ENCODE measurements at regions not wholly inside any gene's neighbourhood (a gene's known extent, or its start where the extent isn't known, plus 50 kb on each side); places are given as distances from the start of the nearest gene placed in this dataset.
"Not testable (repeated sequence)": the region's sequence is repeated elsewhere in the genome, so short reads cannot be mapped to it uniquely, and the experiment has no call there.

GRCh38 chr2:168300460-168300859, 53.1 kb upstream of the STK39 start:
- DNase-seq (ENCODE audit: low spot score) = no peak

- DNase-seq (ENCODE audit: low spot score) = no peak
Observed at GRCh38 chr2:168304024-168304681, 56.8 kb upstream of the STK39 start.

- DNase-seq (ENCODE audit: low spot score) = no peak
Observed at GRCh38 chr2:168307379-168307778, 60.0 kb upstream of the STK39 start.

- no peak for DNase-seq (ENCODE audit: low spot score)
Observed at GRCh38 chr2:168310580-168310979, 63.2 kb upstream of the STK39 start.

GRCh38 chr2:168311261-168311910, 64.0 kb upstream of the STK39 start:
- no peak for DNase-seq (ENCODE audit: low spot score)

DNA sequence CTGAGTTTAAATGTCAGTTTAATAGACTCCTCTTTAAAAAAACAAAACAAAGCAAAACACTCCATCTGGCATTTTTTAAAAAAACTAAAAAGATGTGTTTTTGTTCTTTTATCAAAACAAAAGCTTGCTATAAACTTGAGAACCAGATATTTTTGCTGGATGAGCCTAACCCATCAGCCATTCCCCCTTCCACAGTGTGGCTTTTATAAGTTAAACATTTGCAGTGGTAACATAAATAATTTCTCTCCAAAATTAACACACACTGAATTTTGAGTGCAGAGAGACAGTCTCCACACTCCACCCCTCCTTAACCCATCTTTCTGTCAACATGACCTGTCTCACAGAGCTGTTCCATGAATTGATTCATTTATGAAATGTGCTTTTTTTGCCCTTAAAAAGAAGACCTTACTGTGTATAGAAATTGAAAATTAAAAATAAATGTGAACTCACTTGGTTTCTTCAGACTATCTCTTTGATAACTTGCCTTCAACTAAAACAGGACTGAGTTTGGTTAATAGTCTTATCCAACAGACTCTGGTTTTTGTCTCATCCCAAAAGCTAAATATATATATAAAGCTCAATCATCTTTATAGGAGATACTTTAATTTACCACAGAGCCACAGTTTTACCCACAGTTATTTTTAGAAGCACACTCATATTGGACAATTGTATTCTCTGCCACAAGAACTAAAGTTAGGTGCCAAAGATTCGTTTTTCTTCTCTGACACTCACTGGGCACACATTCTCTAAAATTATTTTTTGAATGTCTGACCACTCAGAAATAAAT, 64.8 kb upstream of the STK39 start:
- no peak for DNase-seq (ENCODE audit: low spot score)

- DNase-seq (ENCODE audit: low spot score) = no peak
Observed at GRCh38 chr2:168314236-168314635, 66.8 kb upstream of the STK39 start.

DNA sequence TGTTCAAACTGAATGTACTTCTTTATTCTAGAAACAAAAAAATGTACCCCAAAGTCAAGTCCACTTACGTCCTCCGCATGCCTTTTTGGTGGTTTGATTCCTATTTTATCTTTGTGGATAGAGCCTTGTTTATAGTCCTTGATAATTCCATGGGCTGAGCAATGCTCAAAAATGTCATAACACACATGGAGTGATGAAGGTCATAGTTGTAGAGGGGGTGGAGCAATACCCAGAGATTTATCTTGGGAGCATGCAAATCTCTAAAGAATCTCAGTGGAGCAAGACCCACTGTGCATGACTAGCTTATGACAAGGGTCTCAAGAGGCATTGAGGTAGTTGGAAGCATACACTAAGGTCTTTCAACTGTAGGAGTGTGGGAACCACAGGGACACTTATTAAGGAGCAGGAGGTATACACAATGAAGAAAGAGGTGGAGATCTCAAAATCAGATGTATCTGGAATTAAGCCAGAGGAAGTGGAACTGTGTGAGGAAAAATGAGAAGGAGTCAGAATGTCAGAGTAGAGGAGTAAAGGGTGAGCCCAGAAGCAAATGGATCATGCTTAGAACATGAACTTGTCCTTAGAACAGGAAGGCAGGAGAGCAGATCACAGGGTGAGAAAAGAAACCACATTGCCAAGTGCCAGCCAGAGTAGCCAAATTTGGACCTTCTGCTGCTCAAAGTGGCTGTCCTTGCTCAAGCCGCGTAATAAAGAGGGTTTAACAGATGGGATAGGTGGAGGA, 68.1 kb upstream of the STK39 start:
- no peak for DNase-seq (ENCODE audit: low spot score)

GRCh38 chr2:168316073-168316440, 68.7 kb upstream of the STK39 start:
- no peak for DNase-seq (ENCODE audit: low spot score)

DNA sequence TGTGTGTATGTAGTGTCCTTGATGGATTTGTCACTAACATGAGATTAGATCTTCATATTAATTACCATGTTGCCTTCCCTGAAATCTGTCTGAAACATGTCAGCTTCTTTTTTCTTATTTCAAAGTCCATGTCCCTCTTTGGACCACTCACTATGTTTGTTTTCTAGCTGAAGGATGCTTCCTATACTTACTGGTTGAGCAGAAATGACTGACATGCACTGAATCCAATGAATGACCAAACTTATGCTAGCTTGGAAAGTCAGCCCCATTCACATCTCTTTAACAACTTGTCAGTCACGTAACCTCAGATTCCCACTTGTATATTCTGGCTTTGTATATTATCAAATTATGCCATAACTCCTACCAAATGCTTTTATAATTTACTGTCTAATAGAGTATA, 69.9 kb upstream of the STK39 start:
- DNase-seq (ENCODE audit: low spot score) = no peak

DNA sequence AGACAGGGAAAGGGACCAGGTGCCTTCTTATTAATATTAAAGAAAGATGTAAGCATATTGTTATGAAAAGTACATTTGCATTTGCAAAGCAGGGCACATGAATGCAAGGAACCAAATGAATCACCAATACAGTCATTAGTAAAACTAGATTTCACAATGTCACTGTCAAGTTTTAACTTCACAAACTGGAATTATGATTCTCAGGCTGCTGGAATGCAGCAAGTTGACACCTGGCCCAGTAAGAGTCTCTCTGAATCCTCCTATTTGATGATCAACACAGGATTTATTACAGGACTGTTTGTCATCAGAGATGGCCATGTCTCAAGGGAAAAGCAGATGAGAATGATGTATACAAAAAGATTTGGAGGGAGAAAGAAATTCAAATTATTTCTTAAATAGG, 72.9 kb upstream of the STK39 start:
- no peak for DNase-seq (ENCODE audit: low spot score)

- DNase-seq (ENCODE audit: low spot score) = no peak
Observed at GRCh38 chr2:168322325-168323007, 75.1 kb upstream of the STK39 start.

DNA sequence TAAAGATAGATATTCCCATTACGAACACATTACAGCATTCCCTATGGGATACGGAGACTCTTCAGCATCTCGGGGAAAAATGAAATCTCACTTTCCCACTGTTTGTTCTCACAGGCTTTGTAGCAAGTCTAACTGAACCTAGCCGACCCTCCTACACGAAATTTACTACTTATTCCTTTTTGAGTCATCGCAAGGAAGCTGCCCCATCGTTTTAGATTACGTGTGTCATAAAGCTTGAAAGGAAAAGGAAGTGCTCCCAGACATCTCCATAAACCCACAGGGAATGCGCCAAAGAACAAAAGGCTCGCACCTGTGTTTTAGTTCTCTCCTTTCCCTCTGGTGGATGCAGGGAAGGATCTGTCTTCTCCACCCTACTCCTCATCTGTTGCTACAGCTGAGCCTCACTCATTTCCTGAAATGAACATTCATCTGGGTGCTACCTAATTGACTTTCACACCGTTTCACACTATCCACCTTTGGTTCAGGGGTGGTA, 76.2 kb upstream of the STK39 start:
- no peak for DNase-seq (ENCODE audit: low spot score)

DNA sequence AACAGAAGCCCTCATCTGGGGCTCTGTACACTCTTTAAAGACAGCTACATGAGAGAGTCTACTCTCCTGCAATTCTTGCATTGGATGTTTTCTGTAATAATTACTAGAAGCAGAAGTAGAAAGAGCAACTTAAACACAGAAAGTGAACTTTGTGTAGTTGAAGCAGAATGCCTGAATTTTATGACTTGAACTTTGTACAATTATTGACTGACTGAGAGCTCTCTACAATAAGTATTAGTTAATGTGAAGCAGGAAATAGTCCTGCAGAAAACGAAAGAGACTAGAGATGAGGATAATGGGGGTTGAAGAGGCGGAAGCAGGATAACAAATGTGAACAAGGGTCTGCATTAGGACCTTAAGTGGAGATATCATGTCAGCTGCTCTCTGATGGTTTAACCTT, 79.2 kb upstream of the STK39 start:
- no peak for DNase-seq (ENCODE audit: low spot score)

DNA sequence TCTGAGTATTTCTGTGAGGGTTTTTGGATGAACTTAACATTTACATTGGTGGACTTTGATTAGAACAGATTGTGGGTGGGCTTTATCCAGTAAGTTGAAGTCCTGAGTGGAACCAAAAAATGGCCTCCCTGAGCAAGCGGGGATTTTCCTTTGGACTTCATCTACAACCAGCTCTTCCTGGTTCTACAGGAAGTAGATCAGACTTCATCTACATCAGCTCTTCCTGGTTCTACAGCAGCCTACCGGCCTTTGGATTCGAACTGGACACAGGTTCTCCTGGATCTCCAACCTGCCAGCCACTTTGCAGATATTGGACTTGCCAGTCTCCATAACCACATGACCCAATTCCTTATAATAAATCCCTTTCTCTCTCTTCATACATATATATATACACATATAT, 79.9 kb upstream of the STK39 start:
- no peak for DNase-seq (ENCODE audit: low spot score)

GRCh38 chr2:168328421-168328820, 81.0 kb upstream of the STK39 start:
- no peak for DNase-seq (ENCODE audit: low spot score)

- DNase-seq (ENCODE audit: low spot score) = no peak
Observed at GRCh38 chr2:168330624-168331423, 83.4 kb upstream of the STK39 start.

DNA sequence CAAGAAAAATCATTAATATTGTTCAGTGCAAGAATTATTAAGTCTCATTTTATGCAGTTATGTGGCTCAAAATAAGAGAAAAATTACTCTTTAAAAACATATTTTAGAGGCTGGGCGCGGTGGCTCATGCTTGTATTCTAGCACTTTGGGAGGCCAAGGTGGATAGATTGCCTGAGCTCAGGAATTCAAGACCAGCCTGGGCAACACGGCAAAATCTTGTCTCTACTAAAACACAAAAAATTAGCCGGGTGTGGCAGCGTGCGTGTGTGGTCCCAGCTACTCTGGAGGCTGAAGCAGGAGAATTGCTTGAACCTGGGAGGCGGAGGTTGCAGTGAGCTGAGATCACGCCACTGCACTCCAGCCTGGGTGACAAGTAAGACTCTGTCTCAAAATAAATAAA, 87.9 kb upstream of the STK39 start:
- not testable (repeated sequence) for DNase-seq (ENCODE audit: low spot score)

DNA sequence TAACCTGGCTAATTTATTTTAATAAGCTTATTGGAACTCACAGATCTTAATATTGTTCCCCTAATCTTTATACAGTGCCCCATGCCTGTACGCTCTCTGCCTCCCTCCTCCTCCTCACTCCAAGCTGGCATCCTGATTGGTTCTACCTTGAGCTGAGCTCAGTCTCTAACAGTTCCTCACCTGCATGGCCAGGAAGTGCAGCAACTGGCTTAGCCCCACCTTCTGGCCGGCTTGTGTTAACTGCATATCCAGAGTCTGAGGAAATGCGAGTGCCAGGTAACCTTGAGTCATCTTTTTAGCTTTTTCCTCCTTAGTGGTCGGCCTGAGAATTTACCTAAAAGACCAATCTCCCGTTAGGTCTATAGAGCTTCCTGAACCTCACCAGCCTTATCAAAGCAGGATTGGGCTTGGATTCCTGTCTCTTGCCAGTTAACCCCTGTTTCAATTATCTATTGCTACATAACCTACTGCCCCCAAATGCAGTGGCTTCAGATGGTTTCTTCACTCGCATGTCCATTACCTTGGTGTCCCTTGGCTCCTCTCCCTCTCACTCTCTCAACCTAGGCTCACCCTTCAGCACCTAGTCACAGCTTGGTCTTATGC, 89.5 kb upstream of the STK39 start:
- peak; percentile 57 for DNase-seq (ENCODE audit: low spot score)

GRCh38 chr2:168338292-168338691, 90.9 kb upstream of the STK39 start:
- DNase-seq (ENCODE audit: low spot score) = no peak
